Left ventricle myocardium superior (tissue), 1 donor: ENCODE measurements at regions not wholly inside any gene's neighbourhood (a gene's known extent, or its start where the extent isn't known, plus 50 kb on each side); places are given as distances from the start of the nearest gene placed in this dataset.

ENCODE experiments used
- ATAC-seq: fragments of 200-7000 bp; cut with Tn5 transposase; one replicate; pipeline ENCODE4 v1.9.1; 2020; ENCODE audit warnings: mild to moderate bottlenecking, moderate library complexity
- DNase-seq: peaks from one replicate; pipeline ENCODE4 v3.0.0-alpha.2; 2020
- intact Hi-C: fragments of 100-400 bp; cut with micrococcal nuclease; formaldehyde crosslinking; loops from one replicate; pipeline ENCODE4 v1.11.0; 2022
- donor health status: DM: no; HTN: yes; CAD: no; lungs with severe emphysema.

DNA sequence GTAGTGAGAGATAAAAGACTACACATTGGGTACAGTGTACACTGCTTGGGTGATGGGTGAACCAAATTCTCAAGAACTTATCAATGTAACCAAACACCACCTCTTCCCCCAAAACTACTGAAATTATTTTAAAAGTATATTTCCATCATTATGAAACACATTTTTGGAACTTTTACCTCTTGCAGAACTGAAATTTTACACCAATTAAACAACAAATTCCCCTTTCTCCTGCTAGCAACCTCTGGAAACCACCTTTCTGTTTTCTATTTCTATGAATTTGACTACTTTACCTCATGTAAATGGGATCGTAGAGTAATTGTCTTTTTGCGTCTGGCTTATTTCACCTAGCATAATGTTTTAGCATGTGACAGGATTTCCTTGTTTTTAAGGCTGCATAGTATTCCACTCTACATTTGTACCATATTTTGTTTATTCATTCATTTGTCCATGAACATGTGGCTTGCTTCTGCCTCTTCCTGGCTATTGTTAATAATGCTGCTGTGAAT, 149.9 kb upstream of the PHACTR1 start:
- DNase-seq (no peak), ATAC-seq (no peak)
- intact Hi-C loops, result no loop called here

DNA sequence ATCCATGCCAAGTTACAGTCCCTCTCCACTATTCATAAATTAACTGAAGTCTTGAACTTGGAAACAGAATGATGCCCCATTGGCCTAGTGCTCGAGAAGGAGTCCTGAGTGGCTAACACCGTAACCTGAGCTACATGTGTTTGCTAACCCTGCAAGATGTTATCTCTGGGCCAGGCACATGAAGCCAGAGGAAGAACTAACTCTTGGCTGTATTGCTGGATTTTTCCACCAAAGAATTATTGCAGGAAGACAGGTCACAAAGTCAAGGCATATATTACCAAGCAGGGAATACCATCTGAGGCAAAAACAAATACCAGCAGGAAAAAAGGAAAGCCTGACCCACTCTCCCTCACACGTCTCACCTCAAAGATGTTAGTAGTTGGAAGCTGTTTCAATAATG, 148.9 kb upstream of the PHACTR1 start:
- DNase-seq (no peak), ATAC-seq (no peak)
- intact Hi-C loops, result no loop called here

DNA sequence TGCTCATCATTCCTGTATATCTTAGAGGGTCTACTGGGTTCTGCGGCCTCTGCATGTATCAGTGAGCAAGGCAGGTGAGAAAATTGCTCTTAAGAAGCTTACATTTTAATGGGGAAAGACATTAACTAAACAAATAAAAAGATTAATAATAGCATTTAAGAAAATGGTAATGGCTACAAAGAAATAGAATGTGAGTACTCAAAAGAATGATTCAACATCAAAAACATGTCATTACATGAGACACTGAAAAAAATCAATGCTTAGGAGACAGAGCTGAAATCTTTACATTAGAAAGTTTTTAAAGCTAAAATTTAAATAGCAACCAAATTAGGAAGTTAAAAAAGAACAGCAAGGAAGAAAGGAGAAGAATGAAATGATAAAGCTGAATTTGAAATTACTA, 146.9 kb upstream of the PHACTR1 start:
- intact Hi-C loops, result no loop called here
- DNase-seq, result no peak
- ATAC-seq, result no peak

DNA sequence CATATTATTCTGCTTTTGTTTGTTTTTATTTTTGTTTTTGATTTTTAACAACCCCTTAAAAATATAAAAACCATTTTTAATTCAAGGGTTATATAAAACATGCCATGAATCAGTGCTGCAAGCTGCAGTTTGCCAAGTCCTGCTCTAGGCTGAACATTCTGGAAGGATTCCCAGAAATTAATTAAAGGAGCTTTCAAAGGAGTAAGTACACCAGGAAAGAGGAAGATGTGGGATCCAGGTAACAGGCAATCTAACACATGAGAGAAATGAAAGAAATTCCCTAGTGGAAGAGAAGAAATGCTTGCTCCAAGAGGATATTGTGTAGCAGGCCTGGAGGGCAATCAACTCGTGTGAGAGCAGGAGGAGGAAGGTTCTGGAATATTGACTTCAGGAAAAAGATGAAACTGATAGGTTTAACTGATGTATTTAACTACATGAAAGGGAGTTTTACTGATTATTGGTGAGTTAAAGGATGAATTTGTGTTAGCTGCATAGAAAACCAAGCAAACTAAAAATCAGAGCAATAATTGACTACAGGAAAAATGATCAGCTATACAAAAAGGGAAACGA, 146.0 kb upstream of the PHACTR1 start:
- ATAC-seq (peak; percentile 61), DNase-seq (no peak)
- intact Hi-C loops, result no loop called here

DNA sequence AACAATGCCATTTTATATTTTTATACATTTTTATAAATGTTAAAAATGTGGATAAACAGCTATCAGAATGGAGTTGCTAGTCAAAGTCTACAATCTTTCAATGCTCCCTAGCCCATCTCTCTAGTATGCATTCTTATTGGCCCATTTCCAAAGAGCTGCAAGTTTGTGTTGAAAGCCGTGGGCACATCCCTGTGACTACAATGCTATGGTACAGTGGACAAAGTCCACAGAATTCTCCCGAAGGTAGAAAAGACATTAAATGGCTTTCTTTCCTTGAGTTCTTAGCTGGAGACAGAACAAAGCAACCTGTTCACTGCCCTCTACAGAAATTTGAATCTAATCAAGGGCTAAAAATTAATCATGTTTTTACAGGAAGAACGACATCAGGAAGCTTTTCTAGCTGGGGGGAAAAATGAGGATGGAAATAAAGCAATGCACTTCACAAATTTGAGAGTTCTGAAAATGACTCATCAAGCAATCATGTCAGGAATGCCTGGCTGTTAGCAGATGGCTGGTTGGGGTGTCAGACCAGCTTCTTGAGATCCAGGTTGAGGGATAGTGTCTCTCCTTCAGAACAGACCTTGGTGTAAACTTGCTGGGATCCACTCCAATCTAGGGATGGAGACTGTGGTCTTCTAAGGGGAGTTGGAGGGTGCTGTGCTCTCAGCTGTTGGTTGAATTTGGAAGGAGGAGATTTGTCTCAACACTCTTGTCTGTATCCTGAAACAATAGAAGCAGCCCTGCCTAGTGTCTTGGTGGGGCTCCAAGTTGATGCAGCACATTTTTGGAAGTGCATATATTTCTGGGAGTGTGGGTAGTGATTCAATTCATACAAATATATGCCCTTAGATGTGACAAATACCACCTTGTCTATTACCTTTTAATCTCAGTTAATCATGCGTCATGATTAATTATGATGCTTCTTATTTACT, 143.4 kb upstream of the PHACTR1 start:
- DNase-seq, result no peak
- intact Hi-C loops, result no loop called here
- ATAC-seq, result no peak

DNA sequence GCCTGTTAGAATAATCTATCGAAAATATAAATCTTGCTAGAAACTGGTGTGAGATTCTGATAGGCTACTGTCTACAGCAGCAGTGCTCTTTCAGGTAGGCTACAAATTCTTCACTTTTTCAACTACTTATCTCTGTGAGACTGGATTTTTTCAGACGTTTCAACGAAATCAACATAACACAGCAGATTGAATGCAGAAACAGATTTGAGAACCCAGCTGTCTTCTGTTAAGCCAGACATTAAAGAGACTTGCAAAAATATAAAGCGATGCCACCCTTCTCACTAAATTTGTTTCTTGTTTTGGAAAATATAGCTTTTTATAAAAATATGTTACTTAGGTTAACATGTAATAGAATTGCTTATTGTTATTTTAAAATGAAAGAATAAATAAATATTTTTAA, 140.6 kb upstream of the PHACTR1 start:
- intact Hi-C loops, result no loop called here
- DNase-seq (no peak), ATAC-seq (no peak)

DNA sequence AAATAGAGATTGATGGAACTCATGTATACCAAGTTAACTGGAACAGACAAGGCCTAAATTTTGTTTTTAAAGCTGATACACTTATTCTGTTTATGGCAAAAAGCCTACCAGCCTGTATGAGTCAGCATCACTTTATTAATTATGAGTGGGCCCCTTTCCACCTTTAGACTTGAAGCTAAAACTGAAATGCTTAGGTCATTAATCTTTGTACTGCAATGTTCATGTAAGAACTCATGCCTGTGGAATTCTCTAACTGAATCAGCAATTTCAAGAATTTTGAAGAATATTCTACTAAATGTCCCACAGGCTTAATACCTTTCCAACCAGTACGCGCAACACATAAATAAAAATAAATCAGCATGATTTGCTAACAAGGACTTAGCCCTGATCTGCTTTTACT, 140.2 kb upstream of the PHACTR1 start:
- no peak for ATAC-seq
- intact Hi-C loops, result no loop called here
- DNase-seq, result no peak

DNA sequence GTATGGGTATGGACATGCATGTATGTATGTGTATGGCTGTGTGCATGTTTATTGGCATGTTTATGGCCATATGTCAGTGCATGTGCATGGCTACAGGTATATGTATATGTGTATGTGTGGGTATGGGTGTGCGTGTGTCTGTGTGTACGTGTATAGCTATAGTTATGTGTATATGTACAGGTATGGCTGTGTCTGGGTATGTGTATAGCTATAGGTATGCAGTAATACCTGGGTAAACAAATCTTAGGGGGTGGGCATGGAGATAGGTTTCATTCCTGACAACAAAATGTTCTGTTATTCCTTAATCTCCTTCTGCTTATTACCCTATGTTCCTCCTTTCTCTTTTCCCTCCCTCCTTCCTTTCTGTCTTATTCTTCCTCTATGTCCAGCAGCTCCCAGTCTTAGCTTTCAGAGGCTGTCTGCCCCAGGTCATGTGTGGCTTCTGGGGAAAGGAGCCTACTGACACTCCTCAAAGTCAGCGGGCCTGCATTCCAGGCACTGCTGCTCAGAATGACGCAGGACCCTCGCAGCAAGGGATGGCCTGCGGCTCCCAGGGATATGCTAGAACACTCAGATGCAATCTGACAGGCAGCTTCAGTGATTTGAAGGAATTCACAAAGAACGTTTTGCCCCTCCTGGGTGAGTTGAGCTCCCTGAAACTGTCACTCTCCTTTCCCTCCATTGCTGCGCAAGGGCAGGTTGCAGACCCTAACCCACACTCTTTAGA, 139.3 kb upstream of the PHACTR1 start:
- no peak for ATAC-seq
- intact Hi-C loops, result no loop called here
- DNase-seq, result no peak

DNA sequence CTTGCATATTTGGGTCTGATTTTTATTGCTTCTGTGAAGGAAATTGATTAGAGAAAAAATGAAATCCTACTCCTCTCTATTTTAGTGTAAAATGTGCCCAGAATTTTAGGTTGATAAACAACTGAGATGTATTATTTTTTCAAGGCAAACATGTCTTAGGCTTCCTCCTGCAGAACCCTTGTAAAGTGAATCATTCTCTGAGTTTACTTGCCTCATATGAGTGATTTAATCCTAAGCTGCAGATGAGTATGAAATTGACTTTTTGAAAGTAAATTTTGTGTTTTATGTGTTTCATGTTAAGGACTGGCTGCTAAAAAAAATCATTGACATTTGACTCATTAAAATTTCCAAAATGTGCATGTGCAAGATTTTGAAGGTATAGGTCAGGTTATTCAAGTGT, 138.5 kb upstream of the PHACTR1 start:
- no peak for DNase-seq
- ATAC-seq, result no peak
- intact Hi-C loops, result no loop called here

DNA sequence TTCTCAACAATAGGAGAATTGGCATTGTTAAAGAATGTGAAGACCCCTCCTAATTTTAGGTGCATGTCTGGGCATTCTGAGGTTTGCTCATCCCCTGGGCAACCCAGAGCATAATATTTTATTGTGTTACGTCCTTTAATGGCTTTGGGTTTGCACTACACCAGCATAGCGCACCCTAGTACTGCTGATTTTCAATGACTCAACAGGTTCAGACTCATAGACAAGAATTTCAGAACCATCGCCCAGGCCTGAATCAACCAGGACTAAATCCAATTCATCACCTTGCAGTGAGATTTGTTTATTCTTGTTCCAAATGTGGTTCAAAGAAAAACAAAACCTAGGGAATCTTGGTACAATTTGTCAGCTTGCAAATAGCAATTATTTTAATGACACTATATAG, 137.8 kb upstream of the PHACTR1 start:
- DNase-seq, result no peak
- ATAC-seq, result no peak
- intact Hi-C loops, result no loop called here

DNA sequence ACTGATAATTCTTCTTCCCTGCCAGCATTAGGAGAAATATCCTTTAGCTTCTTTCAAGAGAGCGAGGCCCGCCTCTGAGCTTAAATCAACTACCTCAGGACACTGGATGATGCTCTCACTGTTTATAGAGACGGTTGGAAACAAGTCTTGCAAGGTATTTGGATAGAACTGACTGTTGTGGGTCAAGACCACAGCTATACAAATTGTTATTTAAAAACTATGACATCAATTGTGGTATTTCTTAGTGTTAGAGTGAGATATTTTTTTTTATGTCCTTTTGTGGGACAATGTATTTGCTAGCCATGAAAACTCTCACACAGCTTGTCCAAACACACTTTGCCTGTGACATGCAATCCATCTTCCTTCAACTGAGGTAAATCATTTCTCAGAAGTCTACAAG, 136.3 kb upstream of the PHACTR1 start:
- DNase-seq (no peak), ATAC-seq (no peak)
- intact Hi-C loops, result no loop called here

DNA sequence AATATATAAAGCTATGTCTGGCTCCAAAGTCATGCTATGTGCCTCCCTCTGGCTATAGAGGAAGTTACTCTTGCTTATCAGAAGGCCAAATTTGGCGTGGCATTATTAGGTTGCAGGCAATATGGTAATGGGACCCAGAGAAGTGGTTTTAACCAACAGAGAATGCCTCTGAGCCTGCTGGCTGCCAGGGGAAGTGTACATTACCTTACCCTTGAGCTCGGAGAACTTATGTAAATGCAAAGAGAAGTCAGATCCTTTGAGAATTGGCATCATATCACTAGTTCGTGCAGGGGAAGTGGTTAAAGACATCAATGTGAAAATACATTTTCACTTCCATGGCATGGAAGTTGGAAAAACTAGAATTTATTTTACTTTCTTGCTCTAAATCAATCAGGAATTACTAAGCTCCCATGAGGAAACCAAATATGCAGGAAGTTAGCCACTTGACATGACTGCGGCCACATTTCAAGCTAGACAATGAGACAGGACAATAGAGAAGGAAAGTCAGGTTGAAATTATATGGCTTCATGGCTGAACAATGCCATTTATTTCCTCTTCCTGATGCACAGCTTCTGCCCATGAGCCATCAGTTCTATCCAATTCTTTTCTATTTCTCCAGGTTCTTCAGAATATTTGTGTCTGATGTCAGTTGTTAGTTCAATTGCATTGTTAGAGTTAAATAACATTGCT, 134.0 kb upstream of the PHACTR1 start:
- ATAC-seq (no peak), DNase-seq (no peak)
- intact Hi-C loops, result no loop called here

DNA sequence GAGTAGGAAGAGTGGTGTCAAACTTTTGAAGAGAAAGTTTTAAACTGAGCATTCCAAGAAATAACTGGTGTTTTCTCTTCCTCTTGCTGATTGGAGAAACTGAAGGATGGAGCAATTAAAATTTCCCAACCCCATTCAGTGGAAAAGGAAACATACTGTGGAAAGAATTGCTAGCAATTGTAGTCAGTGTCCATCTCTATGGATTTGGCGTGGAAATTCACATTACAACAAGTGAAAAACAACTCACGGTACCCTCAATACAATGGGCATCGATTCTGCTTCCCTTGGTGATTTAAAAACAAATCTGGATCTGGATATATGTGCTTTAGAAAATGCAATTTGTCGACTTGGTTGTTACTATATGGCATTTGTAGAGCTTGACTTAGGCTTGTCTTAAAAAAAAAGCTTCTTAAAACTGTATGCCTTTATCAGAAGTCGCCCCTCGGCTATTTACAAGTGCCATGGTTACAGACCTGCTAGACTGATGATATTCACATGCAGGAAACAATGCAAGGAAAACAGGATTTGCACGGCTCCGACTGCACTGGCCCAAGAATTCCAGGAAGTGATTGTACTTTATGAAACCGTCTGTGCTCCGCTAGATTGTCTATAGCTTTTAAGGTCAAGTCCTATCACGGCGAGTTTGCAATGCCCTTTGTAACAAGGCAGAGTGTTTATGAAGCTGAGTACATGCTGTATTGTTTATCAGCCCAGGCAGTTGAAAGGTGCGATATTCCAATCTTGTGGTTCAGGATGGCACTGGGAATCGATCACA, 131.7 kb upstream of the PHACTR1 start:
- peak; percentile 77 for ATAC-seq
- intact Hi-C loops, result no loop called here

DNA sequence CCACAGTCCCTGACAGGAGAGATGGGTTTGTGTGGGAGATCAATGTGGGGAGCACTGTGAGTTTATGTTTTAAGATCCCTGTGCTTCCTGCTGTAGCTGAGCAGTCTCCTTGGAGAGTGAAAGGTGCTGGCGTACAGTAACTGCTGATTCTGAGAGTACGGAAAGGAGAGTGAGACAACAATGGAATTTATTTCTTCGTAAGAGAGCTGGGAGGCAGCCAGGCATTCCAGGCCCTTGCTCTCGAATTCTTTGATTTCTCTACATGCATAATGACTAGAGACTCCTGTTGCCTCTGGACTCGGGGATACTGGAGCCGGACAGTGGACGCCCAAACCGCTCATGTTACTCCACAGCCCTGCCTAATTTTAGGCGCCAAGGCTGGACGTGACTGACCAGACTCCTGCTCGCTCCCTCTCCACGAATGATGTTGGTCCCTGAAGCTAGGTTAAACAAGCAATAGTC, 131.0 kb upstream of the PHACTR1 start:
- peak; percentile 44 for DNase-seq
- ATAC-seq, result peak; percentile 79
- intact Hi-C loops, result no loop called here

More for the DNA sequence above, 131.7 kb upstream of the PHACTR1 start:
- DNase-seq, result no peak

DNA sequence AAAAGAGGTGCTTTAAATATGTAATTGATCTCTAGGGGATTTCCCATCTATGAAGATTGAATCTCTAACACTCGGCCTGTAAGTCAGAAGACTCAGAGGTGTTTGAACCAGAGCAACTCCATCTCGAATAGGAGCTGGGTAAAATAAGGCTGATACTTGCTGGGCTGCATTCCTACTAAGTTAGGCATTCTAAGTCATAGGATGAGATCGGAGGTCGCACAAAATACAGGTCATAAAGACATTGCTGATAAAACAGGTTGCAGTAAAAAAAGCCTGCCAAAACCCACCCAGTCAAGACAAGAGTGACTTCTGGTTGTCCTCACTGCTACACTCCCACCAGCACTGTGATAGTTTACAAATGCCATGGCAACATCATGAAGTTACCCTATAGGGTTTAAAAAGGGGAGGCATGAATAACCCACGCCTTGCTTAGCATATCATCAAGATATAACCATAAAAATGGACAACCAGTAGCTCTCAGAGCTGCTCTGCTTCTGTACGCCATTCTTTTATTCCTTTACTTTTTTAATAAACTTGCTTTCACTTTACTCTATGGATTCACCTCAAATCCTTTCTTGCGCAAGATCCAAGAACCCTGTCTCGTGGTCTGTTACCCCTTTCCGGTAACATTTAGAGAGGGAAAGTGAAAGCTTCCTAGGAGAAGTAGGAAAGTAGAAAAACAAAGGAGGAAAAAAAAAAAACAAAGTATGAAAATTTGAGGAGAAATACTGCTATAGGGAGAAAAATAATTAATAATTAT, 129.7 kb upstream of the PHACTR1 start:
- ATAC-seq (no peak), DNase-seq (no peak)
- intact Hi-C loops, result no loop called here

DNA sequence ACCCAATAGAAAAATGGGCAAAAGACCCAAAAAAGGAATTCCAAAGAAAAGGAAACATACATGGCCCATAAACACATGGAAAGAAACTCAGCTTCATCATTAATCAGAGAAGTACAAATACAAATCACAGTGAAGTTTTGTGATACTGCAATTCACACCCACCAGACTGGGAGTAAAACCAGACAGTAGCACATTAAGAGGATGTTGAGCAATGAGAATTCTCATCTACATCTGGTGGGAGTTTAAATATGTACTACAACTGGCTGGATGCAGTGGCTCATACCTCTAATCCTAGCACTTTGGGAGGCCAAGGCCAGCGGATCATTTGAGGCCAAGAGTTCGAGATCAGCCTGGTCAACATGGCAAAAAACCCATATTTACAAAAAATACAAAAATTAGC, 125.7 kb upstream of the PHACTR1 start:
- intact Hi-C loops, result no loop called here

DNA sequence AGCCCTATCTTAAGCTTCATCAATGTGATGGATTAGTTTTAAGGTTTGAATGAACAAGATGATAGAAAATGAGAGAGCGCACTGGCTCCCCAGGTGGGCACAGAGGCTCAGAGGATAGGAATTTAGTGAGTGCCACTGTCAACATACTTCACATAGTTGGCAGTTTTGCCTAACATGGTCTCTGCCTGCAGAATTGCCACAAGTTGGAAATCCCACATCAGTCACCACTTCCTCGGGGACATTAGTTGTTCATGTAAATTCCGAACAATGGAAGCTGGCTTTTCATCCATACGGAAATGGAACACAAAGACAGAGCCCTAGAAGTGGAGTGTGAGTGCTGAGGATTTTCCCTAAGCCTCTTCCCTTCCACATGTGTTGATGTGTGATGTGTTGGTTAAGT, 123.9 kb upstream of the PHACTR1 start:
- no peak for ATAC-seq
- DNase-seq, result no peak
- intact Hi-C loops, result no loop called here

More for the DNA sequence above, 125.7 kb upstream of the PHACTR1 start:
- DNase-seq, result no peak
- no peak for ATAC-seq
